HepG2 (cell line): ENCODE measurements at regions not wholly inside any gene's neighbourhood (a gene's known extent, or its start where the extent isn't known, plus 50 kb on each side); places are given as distances from the start of the nearest gene placed in this dataset.

ENCODE experiments used
- BHLHE40 ChIP-seq: IDR thresholded peaks from 2 replicates; pipeline ENCODE4 v1.6.1; 2011; ENCODE audit warnings: low read length, improper control_type of control experiment
- GATA4 ChIP-seq: sonication (generic); IDR thresholded peaks from 2 replicates; pipeline ENCODE4 v1.6.1; 2016; ENCODE audit warnings: antibody characterized with exemption, low read depth, borderline replicate concordance
- GTF3A ChIP-seq: sonication (generic); formaldehyde crosslinking; conservative IDR thresholded peaks from 2 replicates; pipeline ENCODE4 v1.4.0; 2020; ENCODE audit warnings: mild to moderate bottlenecking, missing genetic modification reagents
- HHEX ChIP-seq: IDR thresholded peaks from 2 replicates; pipeline ENCODE4 v1.6.1; 2016; ENCODE audit warnings: control low read depth
- HMG20B ChIP-seq: conservative IDR thresholded peaks from 2 replicates; pipeline ENCODE4 v1.6.1; 2016; ENCODE audit warnings: missing genetic modification reagents, missing compliant biosample characterization
- KDM4B ChIP-seq: sonication (generic); formaldehyde crosslinking; IDR thresholded peaks from 2 replicates; pipeline ENCODE4 v1.4.0; 2020; ENCODE audit warnings: missing genetic modification reagents
- KMT2B ChIP-seq: IDR thresholded peaks from 2 replicates; pipeline ENCODE4 v1.6.1; 2016; ENCODE audit warnings: missing genetic modification reagents, missing compliant biosample characterization
- MBD4 ChIP-seq: IDR thresholded peaks from 2 replicates; pipeline ENCODE4 v1.6.1; 2012; ENCODE audit warnings: low read length, inconsistent platforms, borderline replicate concordance
- MED1 ChIP-seq: sonication (generic); formaldehyde crosslinking; IDR thresholded peaks from 2 replicates; pipeline ENCODE4 v1.4.0; 2020; ENCODE audit warnings: missing genetic modification reagents
- NFE2L1 ChIP-seq: sonication (generic); formaldehyde crosslinking; IDR thresholded peaks from 2 replicates; pipeline ENCODE4 v1.4.0; 2020; ENCODE audit warnings: missing genetic modification reagents, mild to moderate bottlenecking, borderline replicate concordance
- NR2C2 ChIP-seq: sonication (generic); formaldehyde crosslinking; IDR thresholded peaks from 2 replicates; pipeline ENCODE4 v1.4.0; 2020; ENCODE audit warnings: missing genetic modification reagents, mild to moderate bottlenecking, moderate library complexity, borderline replicate concordance
- RNF2 ChIP-seq: fragments of 450-650 bp; conservative IDR thresholded peaks from 2 replicates; pipeline ENCODE4 v1.6.1; 2016; ENCODE audit warnings: low read depth
- SAP130 ChIP-seq: IDR thresholded peaks from 2 replicates; pipeline ENCODE4 v1.6.1; 2016; ENCODE audit warnings: low read depth
- SMARCC2 ChIP-seq: fragments of 450-650 bp; IDR thresholded peaks from 2 replicates; pipeline ENCODE4 v1.6.1; 2017; ENCODE audit warnings: antibody characterized with exemption, mild to moderate bottlenecking
- STAG1 ChIP-seq: sonication (generic); formaldehyde crosslinking; IDR thresholded peaks from 2 replicates; pipeline ENCODE4 v1.4.0; 2020; ENCODE audit warnings: missing genetic modification reagents
- TARDBP ChIP-seq: sonication (generic); formaldehyde crosslinking; IDR thresholded peaks from 2 replicates; pipeline ENCODE4 v1.8.0; 2022; ENCODE audit warnings: mild to moderate bottlenecking, missing genetic modification reagents
- TBX3 ChIP-seq: fragments of 450-650 bp; IDR thresholded peaks from 2 replicates; pipeline ENCODE4 v1.6.1; 2017; ENCODE audit warnings: antibody characterized with exemption, mild to moderate bottlenecking, inconsistent platforms, borderline replicate concordance
- XBP1 ChIP-seq: sonication (generic); formaldehyde crosslinking; IDR thresholded peaks from 2 replicates; pipeline ENCODE4 v1.5.0; 2020; ENCODE audit warnings: missing genetic modification reagents
- ZBTB42 ChIP-seq: sonication (generic); formaldehyde crosslinking; IDR thresholded peaks from 2 replicates; pipeline ENCODE4 v1.5.0; 2020; ENCODE audit warnings: mild to moderate bottlenecking, missing genetic modification reagents
- ZMAT3 ChIP-seq: sonication (generic); formaldehyde crosslinking; conservative IDR thresholded peaks from 2 replicates; pipeline ENCODE4 v1.7.0; 2021; ENCODE audit warnings: missing genetic modification reagents
- ZNF180 ChIP-seq: sonication (generic); formaldehyde crosslinking; IDR thresholded peaks from 2 replicates; pipeline ENCODE4 v1.4.0; 2020; ENCODE audit warnings: low read depth, missing genetic modification reagents, borderline replicate concordance
- ZNF282 ChIP-seq: fragments of 450-650 bp; IDR thresholded peaks from 2 replicates; pipeline ENCODE4 v1.6.1; 2018; ENCODE audit not compliant: partially characterized antibody
- ZNF343 ChIP-seq: sonication (generic); formaldehyde crosslinking; IDR thresholded peaks from 2 replicates; pipeline ENCODE4 v1.4.0; 2020; ENCODE audit warnings: mild to moderate bottlenecking, missing genetic modification reagents
- ZNF383 ChIP-seq: sonication (generic); formaldehyde crosslinking; IDR thresholded peaks from 2 replicates; pipeline ENCODE4 v1.4.0; 2020; ENCODE audit warnings: missing genetic modification reagents, mild to moderate bottlenecking, borderline replicate concordance
- ZNF572 ChIP-seq: sonication (generic); formaldehyde crosslinking; IDR thresholded peaks from 2 replicates; pipeline ENCODE4 v1.5.1; 2020; ENCODE audit warnings: mild to moderate bottlenecking, missing genetic modification reagents
- ZNF724P ChIP-seq: sonication (generic); formaldehyde crosslinking; IDR thresholded peaks from 2 replicates; pipeline ENCODE4 v1.8.0; 2022; ENCODE audit warnings: missing genetic modification reagents, borderline replicate concordance
- ZSCAN20 ChIP-seq: sonication (generic); formaldehyde crosslinking; IDR thresholded peaks from 2 replicates; pipeline ENCODE4 v1.4.0; 2020; ENCODE audit warnings: missing genetic modification reagents, mild to moderate bottlenecking, borderline replicate concordance
- TF ChIP-seq, protein P1 (sequence below): sonication (generic); formaldehyde crosslinking; conservative IDR thresholded peaks from 2 replicates; pipeline ENCODE4 v1.4.0; 2020; ENCODE audit warnings: missing genetic modification reagents
- TF ChIP-seq, protein P2 (sequence below): sonication (generic); formaldehyde crosslinking; IDR thresholded peaks from 2 replicates; pipeline ENCODE4 v1.8.0; 2022; ENCODE audit warnings: mild to moderate bottlenecking, missing genetic modification reagents; ENCODE audit not compliant: insufficient replicate concordance
- TF ChIP-seq, protein P3 (sequence below): sonication (generic); formaldehyde crosslinking; IDR thresholded peaks from 2 replicates; pipeline ENCODE4 v1.4.0; 2020; ENCODE audit warnings: mild to moderate bottlenecking, missing genetic modification reagents

DNA sequence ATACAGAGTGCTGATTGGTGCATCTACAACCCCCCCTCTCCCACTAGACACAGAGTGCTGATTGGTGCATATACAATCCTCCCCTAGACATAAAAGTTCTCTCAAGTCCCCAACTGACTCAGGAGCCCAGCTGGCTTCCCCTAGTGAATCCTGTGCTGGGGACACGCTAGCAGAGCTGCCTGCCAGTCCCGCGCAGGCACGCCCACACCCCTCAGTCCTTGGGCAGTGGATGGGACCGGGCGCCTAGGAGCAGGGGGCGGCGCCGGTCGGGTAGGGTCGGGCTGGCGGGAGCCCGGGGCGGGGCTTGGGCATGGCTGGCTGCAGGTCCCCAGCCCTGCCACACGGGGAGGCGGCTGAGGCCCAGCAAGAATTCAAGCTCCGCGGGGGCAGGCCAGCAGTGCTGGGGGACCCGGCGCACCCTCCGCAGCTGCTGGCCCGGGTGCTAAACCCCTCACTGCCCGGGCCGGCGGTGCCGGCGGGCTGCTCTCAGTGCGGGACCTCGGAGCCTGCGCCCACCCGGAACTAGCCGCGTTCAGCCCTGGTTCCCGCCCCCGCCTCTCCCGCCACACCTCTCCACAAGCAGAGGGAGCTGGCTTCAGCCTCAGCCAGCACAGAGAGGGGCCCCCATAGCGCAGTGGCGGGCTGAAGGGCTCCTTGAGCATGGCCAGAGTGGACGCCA lies 64.3 kb upstream of the DDHD1 start (continued):
- TF ChIP-seq, protein P1, sequence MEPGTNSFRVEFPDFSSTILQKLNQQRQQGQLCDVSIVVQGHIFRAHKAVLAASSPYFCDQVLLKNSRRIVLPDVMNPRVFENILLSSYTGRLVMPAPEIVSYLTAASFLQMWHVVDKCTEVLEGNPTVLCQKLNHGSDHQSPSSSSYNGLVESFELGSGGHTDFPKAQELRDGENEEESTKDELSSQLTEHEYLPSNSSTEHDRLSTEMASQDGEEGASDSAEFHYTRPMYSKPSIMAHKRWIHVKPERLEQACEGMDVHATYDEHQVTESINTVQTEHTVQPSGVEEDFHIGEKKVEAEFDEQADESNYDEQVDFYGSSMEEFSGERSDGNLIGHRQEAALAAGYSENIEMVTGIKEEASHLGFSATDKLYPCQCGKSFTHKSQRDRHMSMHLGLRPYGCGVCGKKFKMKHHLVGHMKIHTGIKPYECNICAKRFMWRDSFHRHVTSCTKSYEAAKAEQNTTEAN, result no peak
- TF ChIP-seq TARDBP (CRISPR knock-in tag) (no peak), ZNF343 (CRISPR knock-in tag) (no peak), BHLHE40 (no peak), ZNF282 (no peak), MED1 (peak; percentile 41; the same call in 1 of the 2 replicates), RNF2 (no peak), MBD4 (no peak), HHEX (CRISPR knock-in tag) (no peak), ZNF180 (no peak), SAP130 (peak; percentile 49; the same call in 1 of the 2 replicates), SMARCC2 (no peak), STAG1 (CRISPR knock-in tag) (no peak), KMT2B (CRISPR knock-in tag) (no peak), TBX3 (no peak), ZNF572 (no peak), ZSCAN20 (CRISPR knock-in tag) (no peak), KDM4B (CRISPR knock-in tag) (no peak), XBP1 (no peak), ZMAT3 (CRISPR knock-in tag) (no peak), ZNF724P (no peak), HMG20B (no peak), NFE2L1 (no peak), GATA4 (peak; percentile 27; the same call in 1 of the 2 replicates), NR2C2 (CRISPR knock-in tag) (no peak), GTF3A (CRISPR knock-in tag) (no peak), ZBTB42 (CRISPR knock-in tag) (no peak), ZNF383 (CRISPR knock-in tag) (no peak)
- TF ChIP-seq, protein P2, sequence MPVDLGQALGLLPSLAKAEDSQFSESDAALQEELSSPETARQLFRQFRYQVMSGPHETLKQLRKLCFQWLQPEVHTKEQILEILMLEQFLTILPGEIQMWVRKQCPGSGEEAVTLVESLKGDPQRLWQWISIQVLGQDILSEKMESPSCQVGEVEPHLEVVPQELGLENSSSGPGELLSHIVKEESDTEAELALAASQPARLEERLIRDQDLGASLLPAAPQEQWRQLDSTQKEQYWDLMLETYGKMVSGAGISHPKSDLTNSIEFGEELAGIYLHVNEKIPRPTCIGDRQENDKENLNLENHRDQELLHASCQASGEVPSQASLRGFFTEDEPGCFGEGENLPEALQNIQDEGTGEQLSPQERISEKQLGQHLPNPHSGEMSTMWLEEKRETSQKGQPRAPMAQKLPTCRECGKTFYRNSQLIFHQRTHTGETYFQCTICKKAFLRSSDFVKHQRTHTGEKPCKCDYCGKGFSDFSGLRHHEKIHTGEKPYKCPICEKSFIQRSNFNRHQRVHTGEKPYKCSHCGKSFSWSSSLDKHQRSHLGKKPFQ, result no peak
- TF ChIP-seq, protein P3, sequence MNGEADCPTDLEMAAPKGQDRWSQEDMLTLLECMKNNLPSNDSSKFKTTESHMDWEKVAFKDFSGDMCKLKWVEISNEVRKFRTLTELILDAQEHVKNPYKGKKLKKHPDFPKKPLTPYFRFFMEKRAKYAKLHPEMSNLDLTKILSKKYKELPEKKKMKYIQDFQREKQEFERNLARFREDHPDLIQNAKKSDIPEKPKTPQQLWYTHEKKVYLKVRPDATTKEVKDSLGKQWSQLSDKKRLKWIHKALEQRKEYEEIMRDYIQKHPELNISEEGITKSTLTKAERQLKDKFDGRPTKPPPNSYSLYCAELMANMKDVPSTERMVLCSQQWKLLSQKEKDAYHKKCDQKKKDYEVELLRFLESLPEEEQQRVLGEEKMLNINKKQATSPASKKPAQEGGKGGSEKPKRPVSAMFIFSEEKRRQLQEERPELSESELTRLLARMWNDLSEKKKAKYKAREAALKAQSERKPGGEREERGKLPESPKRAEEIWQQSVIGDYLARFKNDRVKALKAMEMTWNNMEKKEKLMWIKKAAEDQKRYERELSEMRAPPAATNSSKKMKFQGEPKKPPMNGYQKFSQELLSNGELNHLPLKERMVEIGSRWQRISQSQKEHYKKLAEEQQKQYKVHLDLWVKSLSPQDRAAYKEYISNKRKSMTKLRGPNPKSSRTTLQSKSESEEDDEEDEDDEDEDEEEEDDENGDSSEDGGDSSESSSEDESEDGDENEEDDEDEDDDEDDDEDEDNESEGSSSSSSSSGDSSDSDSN (CRISPR knock-in tag), result peak; percentile 97
